Natural killer cell treated with Interleukin-12 subunit alpha and Interleukin-12 subunit beta and Interleukin-15 and Interleukin-18, amount 100 ng/mL, for 72 hours (primary cell): ENCODE measurements at regions not wholly inside any gene's neighbourhood (a gene's known extent, or its start where the extent isn't known, plus 50 kb on each side); places are given as distances from the start of the nearest gene placed in this dataset.

ENCODE experiments used
- ATAC-seq, 2 donors: fragments of 150-1000 bp; cut with Tn5 transposase in 1 of 2; sonication (Bioruptor Pico), chemical (Tn5 transposase) in 1 of 2; 2 replicates each; pipeline ENCODE4 v1.10.0; 2021
- DNase-seq: peaks from one replicate; pipeline ENCODE4 v3.0.0; 2022; ENCODE audit warnings: low spot score
- H3K27ac Mint-ChIP-seq, 2 donors: 1 replicate in 1 of 2; 2 replicates in 1 of 2; pipeline ENCODE4 v1.8.0; 2022; ENCODE audit warnings: mixed read lengths in 2 of 2, mild to moderate bottlenecking in 1 of 2, moderate library complexity in 1 of 2
- H3K27me3 Mint-ChIP-seq, 2 donors: 1 replicate in 1 of 2; 2 replicates in 1 of 2; pipeline ENCODE4 v1.8.0; 2022; ENCODE audit warnings: mixed read lengths in 2 of 2
- H3K36me3 Mint-ChIP-seq: one replicate; pipeline ENCODE4 v1.8.0; 2022; ENCODE audit warnings: mixed read lengths
- H3K4me1 Mint-ChIP-seq, 2 donors: 1 replicate in 1 of 2; 2 replicates in 1 of 2; pipeline ENCODE4 v1.8.0; 2022; ENCODE audit warnings: low read depth in 2 of 2, mixed read lengths in 2 of 2, mild to moderate bottlenecking in 1 of 2
- H3K4me3 Mint-ChIP-seq: one replicate; pipeline ENCODE4 v1.8.0; 2022; ENCODE audit warnings: mixed read lengths
- H3K9me3 Mint-ChIP-seq: 2 replicates; pipeline ENCODE4 v1.8.0; 2022; ENCODE audit warnings: mixed read lengths

GRCh38 chr3:18643281-18643680 is 218.1 kb upstream of the SATB1 start:
- peaks cover 43% of the 10 kb centered on the region for H3K36me3 Mint-ChIP-seq
- H3K4me3 Mint-ChIP-seq = peak overlapping the region; percentile 24
- H3K9me3 Mint-ChIP-seq = peaks cover 18% of the 10 kb centered on the region
- ATAC-seq = no peak
- no peak for DNase-seq
- H3K27ac Mint-ChIP-seq = peak overlapping the region; percentile 50 to 88
- H3K4me1 Mint-ChIP-seq = peaks cover 42 to 55% of the 10 kb centered on the region in 2 donors
- H3K27me3 Mint-ChIP-seq = no peaks in the 10 kb centered on the region

- no peak for ATAC-seq
- H3K4me3 Mint-ChIP-seq = no peak overlapping the region
- peak overlapping the region in 1 of 2 donors; percentile 88 for H3K27ac Mint-ChIP-seq
- H3K36me3 Mint-ChIP-seq = peaks cover 42% of the 10 kb centered on the region
- no peak for DNase-seq
- peaks cover 37 to 43% of the 10 kb centered on the region in 2 donors for H3K4me1 Mint-ChIP-seq
- no peaks in the 10 kb centered on the region for H3K27me3 Mint-ChIP-seq
- H3K9me3 Mint-ChIP-seq = peaks cover 22% of the 10 kb centered on the region
Observed at GRCh38 chr3:18641916-18642315, 216.8 kb upstream of the SATB1 start.

- ATAC-seq (no peak), DNase-seq (no peak)
- H3K36me3 Mint-ChIP-seq = peaks cover 4% of the 10 kb centered on the region
- peak overlapping the region in 1 of 2 donors; percentile 80 for H3K27ac Mint-ChIP-seq
- no peaks in the 10 kb centered on the region for H3K27me3 Mint-ChIP-seq
- no peak overlapping the region for H3K4me3 Mint-ChIP-seq
- H3K4me1 Mint-ChIP-seq = peaks cover 9 to 10% of the 10 kb centered on the region in 2 donors
- H3K9me3 Mint-ChIP-seq = peaks cover 7% of the 10 kb centered on the region
Observed at GRCh38 chr3:18635215-18635614, 210.1 kb upstream of the SATB1 start.

- Mint-ChIP-seq H3K27me3 (no peaks in the 10 kb centered on the region), H3K27ac (no peak overlapping the region), H3K9me3 (peaks cover 4% of the 10 kb centered on the region), H3K36me3 (peaks cover 4% of the 10 kb centered on the region), H3K4me3 (no peak overlapping the region), H3K4me1 (peaks cover 9 to 10% of the 10 kb centered on the region in 2 donors)
- ATAC-seq (no peak), DNase-seq (no peak)
Observed at GRCh38 chr3:18634461-18634860, 209.3 kb upstream of the SATB1 start.

- H3K4me1 Mint-ChIP-seq = peaks cover 9% of the 10 kb centered on the region in 2 donors
Observed at GRCh38 chr3:18633002-18633401, 207.9 kb upstream of the SATB1 start.

GRCh38 chr3:18630295-18630694 is 205.2 kb upstream of the SATB1 start:
- Mint-ChIP-seq H3K4me1 (peaks cover 16 to 21% of the 10 kb centered on the region in 2 donors), H3K36me3 (no peaks in the 10 kb centered on the region), H3K27me3 (no peaks in the 10 kb centered on the region), H3K4me3 (no peak overlapping the region), H3K9me3 (no peaks in the 10 kb centered on the region), H3K27ac (peak overlapping the region in 1 of 2 donors; percentile 53)
- ATAC-seq = no peak
- DNase-seq = no peak

More at GRCh38 chr3:18633002-18633401, 207.9 kb upstream of the SATB1 start:
- no peak overlapping the region for H3K4me3 Mint-ChIP-seq
- peaks cover 4% of the 10 kb centered on the region for H3K9me3 Mint-ChIP-seq
- H3K36me3 Mint-ChIP-seq = peaks cover 3% of the 10 kb centered on the region
- DNase-seq = no peak
- no peak for ATAC-seq
- no peaks in the 10 kb centered on the region for H3K27me3 Mint-ChIP-seq
- H3K27ac Mint-ChIP-seq = no peak overlapping the region

GRCh38 chr3:18625085-18625484 is 199.9 kb upstream of the SATB1 start:
- no peaks in the 10 kb centered on the region for H3K27me3 Mint-ChIP-seq
- peak overlapping the region; percentile 22 to 75 for H3K27ac Mint-ChIP-seq
- H3K36me3 Mint-ChIP-seq = peaks cover 4% of the 10 kb centered on the region
- peaks cover 19 to 22% of the 10 kb centered on the region in 2 donors for H3K4me1 Mint-ChIP-seq
- DNase-seq (no peak), ATAC-seq (peak in 1 of 2 donors; percentile 44)
- H3K9me3 Mint-ChIP-seq = peaks cover 6% of the 10 kb centered on the region
- no peak overlapping the region for H3K4me3 Mint-ChIP-seq

DNA sequence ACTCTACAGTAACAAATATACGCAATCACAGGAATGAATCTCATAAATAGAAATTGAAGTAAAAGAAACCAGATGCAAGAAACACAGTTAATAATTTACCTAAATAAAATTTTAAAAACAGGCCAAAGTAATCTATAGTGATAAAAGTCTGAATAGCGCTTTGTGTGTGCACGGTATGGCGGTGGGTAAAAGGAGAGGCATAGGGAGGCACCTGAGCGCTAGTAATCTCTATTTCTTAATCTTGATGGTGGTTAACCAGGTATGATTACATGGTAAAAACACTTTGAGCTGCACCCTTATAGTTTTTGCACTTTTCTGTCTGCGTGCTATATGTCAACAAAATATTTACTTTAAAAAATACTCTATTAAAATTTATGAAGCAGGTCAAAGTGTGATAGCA is 198.1 kb upstream of the SATB1 start:
- DNase-seq (no peak), ATAC-seq (no peak)

GRCh38 chr3:18618723-18619122 is 193.6 kb upstream of the SATB1 start:
- Mint-ChIP-seq H3K4me3 (no peak overlapping the region), H3K27ac (no peak overlapping the region), H3K36me3 (peaks cover 4% of the 10 kb centered on the region), H3K9me3 (peaks cover 10% of the 10 kb centered on the region), H3K4me1 (no peaks in the 10 kb centered on the region), H3K27me3 (no peaks in the 10 kb centered on the region)
- no peak for ATAC-seq
- DNase-seq = no peak

More for the DNA sequence above, 198.1 kb upstream of the SATB1 start:
- H3K27ac Mint-ChIP-seq = peak overlapping the region in 1 of 2 donors; percentile 65
- no peak overlapping the region for H3K4me3 Mint-ChIP-seq
- peaks cover 6% of the 10 kb centered on the region for H3K9me3 Mint-ChIP-seq
- H3K36me3 Mint-ChIP-seq = peaks cover 4% of the 10 kb centered on the region
- H3K4me1 Mint-ChIP-seq = peaks cover 19 to 22% of the 10 kb centered on the region in 2 donors
- H3K27me3 Mint-ChIP-seq = no peaks in the 10 kb centered on the region

DNA sequence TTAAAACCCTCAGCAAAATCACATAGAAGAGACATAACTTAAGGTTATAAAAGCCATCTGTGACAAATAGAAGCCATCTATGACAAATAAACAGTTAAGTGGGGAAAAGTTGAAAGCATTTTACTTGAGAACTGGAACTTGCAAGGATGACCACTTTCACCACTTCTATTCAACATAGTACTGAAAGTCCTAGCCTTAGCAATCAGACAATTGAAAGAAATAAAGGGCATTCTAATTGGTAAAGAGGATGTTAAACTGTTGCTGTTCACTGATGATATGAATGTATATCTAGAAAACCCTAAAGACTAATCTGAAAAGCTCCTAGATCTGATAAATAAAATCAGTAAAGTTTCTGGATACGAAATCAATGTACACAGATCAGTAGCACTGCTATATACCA is 186.9 kb upstream of the SATB1 start:
- H3K27me3 Mint-ChIP-seq = no peaks in the 10 kb centered on the region
- peaks cover 5% of the 10 kb centered on the region in 2 donors for H3K4me1 Mint-ChIP-seq
- ATAC-seq = no peak
- H3K4me3 Mint-ChIP-seq = no peak overlapping the region
- H3K9me3 Mint-ChIP-seq = peaks cover 9% of the 10 kb centered on the region
- H3K27ac Mint-ChIP-seq = no peak overlapping the region
- no peak for DNase-seq
- peaks cover 10% of the 10 kb centered on the region for H3K36me3 Mint-ChIP-seq

DNA sequence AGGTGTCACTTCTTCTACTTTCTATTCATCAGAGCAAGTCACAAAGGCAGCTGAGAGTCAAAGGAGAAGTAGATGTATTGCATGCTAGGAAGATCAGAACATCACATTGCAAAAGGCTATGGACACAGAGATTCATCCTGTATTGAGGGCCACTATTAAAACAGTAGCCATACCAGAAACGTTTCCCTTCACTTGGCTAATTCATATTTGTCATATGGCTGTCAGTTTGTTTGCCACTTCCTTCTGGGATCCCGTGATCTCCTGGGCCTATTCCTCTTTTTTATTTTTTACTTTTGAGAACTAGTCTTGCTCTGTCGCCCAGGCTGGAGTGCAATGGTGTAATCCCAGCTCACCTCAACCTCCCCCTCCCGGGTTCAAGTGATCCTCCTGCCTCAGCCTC is 184.0 kb upstream of the SATB1 start:
- no peak for ATAC-seq
- Mint-ChIP-seq H3K27me3 (no peaks in the 10 kb centered on the region), H3K4me3 (no peak overlapping the region), H3K9me3 (peaks cover 8% of the 10 kb centered on the region), H3K36me3 (peaks cover 10% of the 10 kb centered on the region), H3K4me1 (peaks cover 5% of the 10 kb centered on the region in 2 donors), H3K27ac (no peak overlapping the region)
- no peak for DNase-seq

- ATAC-seq = no peak
- no peak for DNase-seq
- Mint-ChIP-seq H3K27ac (no peak overlapping the region), H3K36me3 (peaks cover 19% of the 10 kb centered on the region), H3K4me3 (no peak overlapping the region), H3K4me1 (peaks cover 0 to 4% of the 10 kb centered on the region in 2 donors), H3K9me3 (peaks cover 15% of the 10 kb centered on the region), H3K27me3 (no peaks in the 10 kb centered on the region)
Observed at GRCh38 chr3:18597919-18598318, 172.8 kb upstream of the SATB1 start.

DNA sequence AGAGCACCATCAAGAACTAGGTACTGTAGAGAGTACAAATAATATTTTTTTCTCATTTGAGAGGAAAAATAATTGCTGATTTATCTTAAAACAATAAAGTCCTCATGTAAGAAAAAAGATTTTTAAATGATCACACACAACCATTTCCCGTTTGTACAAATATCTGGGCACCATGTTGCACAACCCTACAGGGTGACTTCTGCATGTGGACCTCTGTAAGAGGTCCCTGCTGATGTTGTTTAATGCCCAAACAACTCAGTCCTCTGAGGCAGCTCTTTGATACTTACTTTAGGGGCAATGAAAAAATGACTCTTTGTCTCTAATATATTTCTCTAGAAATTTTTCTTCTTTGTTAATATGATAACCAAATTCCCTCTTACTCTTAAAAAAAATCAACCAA is 168.1 kb upstream of the SATB1 start:
- Mint-ChIP-seq H3K9me3 (peaks cover 4% of the 10 kb centered on the region), H3K4me3 (no peak overlapping the region), H3K27ac (peak overlapping the region in 1 of 2 donors; percentile 56), H3K36me3 (peaks cover 8% of the 10 kb centered on the region), H3K4me1 (no peaks in the 10 kb centered on the region), H3K27me3 (no peaks in the 10 kb centered on the region)
- ATAC-seq = no peak
- no peak for DNase-seq

- ATAC-seq (no peak), DNase-seq (no peak)
- no peak overlapping the region for H3K27ac Mint-ChIP-seq
- no peaks in the 10 kb centered on the region for H3K9me3 Mint-ChIP-seq
- H3K4me1 Mint-ChIP-seq = no peaks in the 10 kb centered on the region
- no peaks in the 10 kb centered on the region for H3K27me3 Mint-ChIP-seq
- H3K4me3 Mint-ChIP-seq = no peak overlapping the region
- peaks cover 5% of the 10 kb centered on the region for H3K36me3 Mint-ChIP-seq
Observed at GRCh38 chr3:18591120-18591519, 166.0 kb upstream of the SATB1 start.

DNA sequence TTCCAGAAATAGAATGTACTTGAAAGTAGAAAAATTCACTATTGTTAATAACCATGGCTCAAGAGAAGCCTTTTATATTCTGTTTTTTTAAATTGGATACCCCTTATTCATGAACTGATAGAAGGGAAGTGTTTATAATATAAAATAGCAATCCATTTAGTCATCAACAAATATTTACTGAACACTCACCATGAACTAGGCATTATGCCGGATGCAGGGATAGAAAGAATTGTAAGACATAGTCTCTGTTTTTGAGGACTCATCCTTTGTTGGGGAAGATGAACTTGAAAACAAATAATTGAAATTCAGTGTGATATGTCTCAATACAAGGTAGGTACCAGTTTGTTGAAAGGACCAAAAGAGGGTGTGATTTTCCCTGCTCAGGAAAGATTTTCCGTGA is 160.9 kb upstream of the SATB1 start:
- Mint-ChIP-seq H3K4me3 (no peak overlapping the region), H3K9me3 (peaks cover 7% of the 10 kb centered on the region), H3K36me3 (peaks cover 12% of the 10 kb centered on the region), H3K4me1 (peaks cover 0 to 7% of the 10 kb centered on the region in 2 donors), H3K27me3 (no peaks in the 10 kb centered on the region), H3K27ac (no peak overlapping the region)
- no peak for ATAC-seq
- DNase-seq = no peak
